ENCODE measurements at regions not wholly inside any gene's neighbourhood (a gene's known extent, or its start where the extent isn't known, plus 50 kb on each side); places are given as distances from the start of the nearest gene placed in this dataset.

DNA sequence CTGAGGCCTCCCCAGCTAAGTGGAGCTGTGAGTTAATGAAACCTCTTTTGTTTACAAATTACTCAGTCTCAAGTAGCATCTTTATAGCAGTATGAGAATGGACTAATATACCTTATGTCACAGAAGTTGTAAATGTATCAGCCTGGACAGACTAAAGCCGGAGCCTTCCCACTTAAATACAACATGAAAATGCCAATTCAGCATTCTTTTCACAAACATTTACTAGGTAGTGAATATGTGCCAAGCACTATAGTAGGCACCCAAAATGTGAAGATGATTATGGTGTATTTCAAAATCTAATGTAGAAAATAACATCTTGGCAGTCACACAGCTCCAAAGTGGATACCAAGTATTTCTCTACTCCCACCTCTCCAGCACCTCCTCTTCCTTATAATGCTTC lies 693.0 kb downstream of the KCNJ2 start:
- TF ChIP-seq CTCF (IDR thresholded peaks at IDR 0.05): no peak
- TF ChIP-seq POLR2A (IDR thresholded peaks at IDR 0.05; ENCODE audit: low read depth): no peak
